ENCODE measurements at regions not wholly inside any gene's neighbourhood (a gene's known extent, or its start where the extent isn't known, plus 50 kb on each side); places are given as distances from the start of the nearest gene placed in this dataset.

GRCh38 chr21:24823247-24823646, 784.0 kb downstream of the MRPL39 start:
- TF ChIP-seq FOXM1 (IDR thresholded peaks at IDR 0.05; ENCODE audit: borderline replicate concordance, low read depth), result no peak
- no peak for TF ChIP-seq YY1 (IDR thresholded peaks at IDR 0.05; ENCODE audit: low read depth)
- TF ChIP-seq, protein P1, sequence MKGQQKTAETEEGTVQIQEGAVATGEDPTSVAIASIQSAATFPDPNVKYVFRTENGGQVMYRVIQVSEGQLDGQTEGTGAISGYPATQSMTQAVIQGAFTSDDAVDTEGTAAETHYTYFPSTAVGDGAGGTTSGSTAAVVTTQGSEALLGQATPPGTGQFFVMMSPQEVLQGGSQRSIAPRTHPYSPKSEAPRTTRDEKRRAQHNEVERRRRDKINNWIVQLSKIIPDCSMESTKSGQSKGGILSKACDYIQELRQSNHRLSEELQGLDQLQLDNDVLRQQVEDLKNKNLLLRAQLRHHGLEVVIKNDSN (IDR thresholded peaks at IDR 0.05), result no peak
- TF ChIP-seq MAX (IDR thresholded peaks at IDR 0.05), result no peak
- TF ChIP-seq EP300 (IDR thresholded peaks at IDR 0.05; ENCODE audit: borderline replicate concordance), result no peak
- no peak for TF ChIP-seq EGR1 (IDR thresholded peaks at IDR 0.05)
- no peak for TF ChIP-seq ZBTB7A (IDR thresholded peaks at IDR 0.05; ENCODE audit: low read depth)
- no peak for TF ChIP-seq TCF12 (IDR thresholded peaks at IDR 0.05; ENCODE audit: low read depth)
- no peak for TF ChIP-seq CREB1 (IDR thresholded peaks at IDR 0.05; ENCODE audit: low read depth)
- no peak for TF ChIP-seq TAF1 (IDR thresholded peaks at IDR 0.05; ENCODE audit: low read depth)
- no peak for TF ChIP-seq REST (IDR thresholded peaks at IDR 0.05; ENCODE audit: low read depth)
- TF ChIP-seq CEBPB (IDR thresholded peaks at IDR 0.05), result no peak
- no peak for TF ChIP-seq TEAD4 (IDR thresholded peaks at IDR 0.05)
- no peak for TF ChIP-seq RAD21 (IDR thresholded peaks at IDR 0.05; ENCODE audit: low read depth)
- TF ChIP-seq NFIC (IDR thresholded peaks at IDR 0.05), result no peak

DNA sequence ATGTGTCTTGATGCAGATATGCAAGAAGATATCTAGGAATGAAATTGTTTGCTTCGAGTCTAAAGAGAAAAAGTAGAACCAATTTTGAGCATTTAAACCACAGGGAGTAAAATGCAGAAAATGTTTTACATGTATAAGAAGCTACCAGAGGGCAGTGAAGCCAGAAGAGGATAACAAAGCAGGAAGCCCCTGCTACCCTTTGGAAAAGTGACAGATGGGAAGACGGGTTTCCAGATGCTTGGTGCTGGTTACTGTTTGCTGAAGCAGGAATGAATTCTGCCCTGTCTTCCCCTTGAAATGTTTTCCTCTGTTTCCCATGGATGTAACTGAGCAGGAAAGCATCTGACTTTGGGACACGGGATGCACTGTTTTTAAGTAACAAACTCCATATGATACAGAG, 822.2 kb downstream of the MRPL39 start:
- TF ChIP-seq TEAD4 (IDR thresholded peaks at IDR 0.05) (no peak), RAD21 (IDR thresholded peaks at IDR 0.05; ENCODE audit: low read depth) (no peak), REST (IDR thresholded peaks at IDR 0.05; ENCODE audit: low read depth) (no peak), EP300 (IDR thresholded peaks at IDR 0.05; ENCODE audit: borderline replicate concordance) (no peak), FOXM1 (IDR thresholded peaks at IDR 0.05; ENCODE audit: borderline replicate concordance, low read depth) (no peak), ZBTB7A (IDR thresholded peaks at IDR 0.05; ENCODE audit: low read depth) (no peak), TCF12 (IDR thresholded peaks at IDR 0.05; ENCODE audit: low read depth) (no peak), NFIC (IDR thresholded peaks at IDR 0.05) (no peak), YY1 (IDR thresholded peaks at IDR 0.05; ENCODE audit: low read depth) (no peak), MAX (IDR thresholded peaks at IDR 0.05) (no peak), CEBPB (IDR thresholded peaks at IDR 0.05) (no peak)

- TF ChIP-seq RAD21 (IDR thresholded peaks at IDR 0.05; ENCODE audit: low read depth) (no peak), REST (IDR thresholded peaks at IDR 0.05; ENCODE audit: low read depth) (no peak), ZBTB7A (IDR thresholded peaks at IDR 0.05; ENCODE audit: low read depth) (no peak), MAX (IDR thresholded peaks at IDR 0.05) (no peak), TEAD4 (IDR thresholded peaks at IDR 0.05) (no peak), TCF12 (IDR thresholded peaks at IDR 0.05; ENCODE audit: low read depth) (no peak), YY1 (IDR thresholded peaks at IDR 0.05; ENCODE audit: low read depth) (no peak), NFIC (IDR thresholded peaks at IDR 0.05) (no peak), TAF1 (IDR thresholded peaks at IDR 0.05; ENCODE audit: low read depth) (no peak)
Observed at GRCh38 chr21:24781146-24781545, 826.1 kb downstream of the MRPL39 start.

DNA sequence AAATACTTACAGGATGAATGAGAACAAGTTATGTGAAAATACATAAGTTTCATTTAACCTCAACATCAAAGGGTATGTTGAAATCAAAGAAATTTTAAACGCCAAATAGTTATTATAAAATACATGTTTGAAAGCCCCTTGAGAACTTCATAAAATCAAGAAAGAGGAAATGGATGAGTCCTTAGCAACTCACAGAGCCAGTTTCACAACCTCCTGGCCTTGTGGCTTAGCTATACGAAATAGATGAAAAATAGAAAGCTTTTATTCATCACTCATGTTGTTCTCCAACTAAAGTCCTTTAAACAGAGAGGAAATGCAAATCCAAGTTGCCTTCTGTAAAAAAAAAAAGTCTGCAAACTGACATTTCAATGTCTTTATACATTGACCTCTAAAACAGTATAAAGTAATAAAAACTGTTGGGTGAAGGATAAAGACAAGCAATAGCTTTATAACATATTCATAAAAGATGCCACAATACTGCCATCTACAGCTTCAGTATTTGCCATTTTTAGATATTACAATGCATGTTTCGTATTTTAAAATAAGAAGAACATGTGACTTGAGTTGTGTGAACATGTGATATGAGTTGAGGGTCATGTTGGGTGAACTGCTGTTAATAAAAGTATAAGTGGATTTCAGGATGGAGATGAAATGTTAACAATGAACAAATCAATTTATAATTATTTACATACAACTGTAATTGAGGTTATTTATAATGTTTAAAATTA, 847.8 kb downstream of the MRPL39 start:
- TF ChIP-seq REST (IDR thresholded peaks at IDR 0.05; ENCODE audit: low read depth) (no peak), TEAD4 (IDR thresholded peaks at IDR 0.05) (no peak), EP300 (IDR thresholded peaks at IDR 0.05; ENCODE audit: borderline replicate concordance) (no peak), ZBTB7A (IDR thresholded peaks at IDR 0.05; ENCODE audit: low read depth) (no peak), TAF1 (IDR thresholded peaks at IDR 0.05; ENCODE audit: low read depth) (no peak), TCF12 (IDR thresholded peaks at IDR 0.05; ENCODE audit: low read depth) (no peak), CEBPB (IDR thresholded peaks at IDR 0.05) (no peak), MAX (IDR thresholded peaks at IDR 0.05) (no peak), FOXM1 (IDR thresholded peaks at IDR 0.05; ENCODE audit: borderline replicate concordance, low read depth) (no peak)
- TF ChIP-seq, protein P1 (IDR thresholded peaks at IDR 0.05), result no peak
